NCI-H446 (cell line): ENCODE measurements at regions not wholly inside any gene's neighbourhood (a gene's known extent, or its start where the extent isn't known, plus 50 kb on each side); places are given as distances from the start of the nearest gene placed in this dataset.
A peak's percentile ranks its signal among the peaks of the same experiment; 100 is the strongest.

Experiments
- DNase-seq, 2 experiments: peaks; one replicate each; lab custom pipeline; 2025; lab: John Stamatoyannopoulos, UW

DNA sequence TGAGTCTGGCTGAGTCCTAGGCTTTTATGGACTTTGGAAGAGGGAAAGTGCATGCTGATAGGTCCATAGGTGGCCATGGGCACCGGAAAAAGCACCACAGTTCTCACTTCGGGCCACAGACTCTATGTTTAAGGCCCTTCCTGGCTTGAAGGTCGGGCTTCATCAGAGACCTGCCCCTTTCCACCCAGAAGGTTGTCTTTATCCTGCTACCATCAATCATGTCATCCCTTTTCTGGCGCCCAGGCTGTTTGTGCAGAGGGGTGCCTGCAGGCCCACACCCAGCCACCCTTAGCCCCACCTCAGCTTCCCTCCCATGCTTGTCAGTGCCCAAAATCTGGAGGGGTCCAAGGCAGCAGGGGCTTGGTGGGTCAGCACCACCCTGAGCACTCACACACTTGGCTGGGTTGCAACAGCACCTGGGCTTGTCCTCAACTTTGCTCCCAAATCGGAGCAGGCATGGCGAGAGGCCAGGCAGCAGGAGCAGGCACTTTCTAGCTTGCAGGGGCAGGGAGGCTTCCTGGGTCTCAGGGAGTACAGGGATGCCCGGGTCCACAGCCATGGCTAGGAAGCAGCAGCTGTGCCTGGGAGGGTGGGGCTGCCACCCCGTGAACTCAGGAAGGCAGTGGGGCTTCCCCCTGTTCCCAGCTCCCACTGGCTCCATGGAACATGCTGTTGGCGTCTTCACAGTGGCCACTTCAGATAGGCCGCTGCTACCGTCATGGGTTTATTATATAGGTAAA is 63.8 kb upstream of the TOM1L1 start:
- DNase-seq = no peak

DNA sequence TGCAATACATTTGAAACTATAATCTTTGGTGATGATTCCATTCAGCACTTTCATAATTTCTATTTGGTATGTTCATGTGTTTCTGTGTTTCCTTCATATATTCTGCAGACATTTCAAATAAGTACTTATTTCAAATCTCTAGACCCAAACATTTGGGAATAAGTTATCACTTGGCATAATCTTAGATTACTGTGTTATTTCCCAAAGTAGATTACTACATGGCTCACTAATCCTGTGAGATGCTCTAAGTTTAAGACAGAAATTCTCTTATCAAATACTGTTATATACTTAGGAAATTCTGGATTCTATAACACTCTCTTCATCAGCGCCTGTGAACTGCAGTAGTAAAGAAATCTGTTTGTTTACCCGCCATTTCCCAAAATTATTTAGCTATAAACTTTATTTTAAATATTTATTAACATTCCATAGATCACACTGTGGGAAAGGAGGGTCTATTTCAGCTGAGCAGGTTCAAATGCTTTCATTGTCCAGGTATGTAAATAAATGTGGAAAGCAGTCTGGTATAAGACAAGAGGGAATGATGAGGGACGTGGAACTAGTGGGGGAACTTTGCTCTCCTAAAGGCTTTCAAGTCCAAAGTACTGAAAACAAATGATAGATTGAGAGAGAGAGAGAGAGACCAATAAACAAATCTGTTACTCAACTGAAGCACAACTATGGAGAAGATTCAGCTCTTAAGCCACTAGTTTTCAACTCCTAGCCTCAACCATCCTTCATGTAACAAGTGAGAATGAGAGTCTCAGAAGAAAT is 61.8 kb upstream of the TOM1L1 start:
- DNase-seq = no peak

DNA sequence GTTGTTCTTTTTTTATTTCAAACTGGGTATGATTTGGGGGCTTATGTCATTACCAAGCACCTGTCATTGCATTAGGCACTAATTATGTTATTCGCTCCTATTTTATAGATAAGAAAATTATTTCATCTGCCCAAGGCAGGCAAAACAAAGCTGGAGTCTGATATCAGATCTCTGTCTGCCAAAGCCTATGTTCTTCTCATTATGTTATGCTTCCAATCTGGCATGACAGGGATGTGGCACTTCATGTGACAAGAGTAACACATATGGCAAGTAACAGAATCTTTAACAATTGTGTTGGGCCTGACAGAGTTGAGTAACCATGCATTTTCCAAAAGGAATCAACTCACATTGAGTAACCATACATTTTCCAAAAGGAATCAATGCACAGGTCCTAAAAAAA is 61.2 kb upstream of the TOM1L1 start:
- no peak for DNase-seq

DNA sequence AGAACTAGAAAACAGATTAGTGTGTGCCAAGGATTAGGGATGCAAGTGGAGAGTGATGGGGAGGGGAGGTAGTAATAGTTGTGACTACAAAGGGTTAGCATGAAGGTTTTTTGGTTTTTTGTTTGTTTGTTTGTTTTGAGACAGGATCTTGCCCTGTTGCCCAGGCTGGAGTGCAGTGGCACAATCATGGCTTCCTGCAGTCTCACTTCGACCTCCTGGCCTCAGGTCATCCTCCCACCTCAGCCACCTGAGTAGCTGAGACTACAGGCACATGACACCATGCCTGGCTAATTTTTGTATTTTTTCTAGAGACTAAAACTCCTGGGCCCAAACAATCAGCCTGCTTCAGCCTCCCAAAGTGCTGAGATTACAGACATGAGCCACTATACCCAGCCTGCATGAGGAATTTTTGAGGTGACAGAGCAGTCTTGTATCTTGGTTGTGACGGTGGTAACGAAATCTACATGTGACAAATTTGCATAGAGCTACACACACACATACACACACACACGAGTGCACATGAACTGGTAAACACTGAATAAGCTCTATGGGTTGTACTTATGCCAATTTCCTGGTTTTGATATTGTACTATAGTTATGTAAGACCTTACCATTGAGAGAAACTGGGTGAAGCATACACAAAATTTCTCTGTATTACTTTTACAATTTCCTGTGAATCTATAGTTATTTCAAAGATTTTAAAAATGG is 59.6 kb upstream of the TOM1L1 start:
- no peak for DNase-seq

DNA sequence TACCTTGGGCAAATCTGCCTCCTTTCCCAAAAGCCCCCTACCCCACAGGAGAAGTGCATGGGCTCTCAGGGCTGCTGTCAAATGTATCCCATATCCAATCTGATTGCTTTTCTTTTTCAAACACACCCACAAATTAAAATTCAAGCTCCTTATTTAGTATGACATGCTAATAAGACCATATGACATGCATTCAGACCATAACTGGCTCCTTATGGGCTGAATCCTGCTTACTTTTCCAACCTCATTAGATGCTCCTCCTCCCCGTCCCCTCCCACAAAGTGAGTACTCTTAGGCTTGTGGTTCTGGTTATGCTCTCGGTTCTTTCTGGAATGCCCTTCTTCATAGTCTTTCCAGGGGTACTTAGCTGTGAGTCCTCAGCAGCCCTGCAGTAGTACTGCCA is 59.0 kb upstream of the TOM1L1 start:
- DNase-seq = no peak

DNA sequence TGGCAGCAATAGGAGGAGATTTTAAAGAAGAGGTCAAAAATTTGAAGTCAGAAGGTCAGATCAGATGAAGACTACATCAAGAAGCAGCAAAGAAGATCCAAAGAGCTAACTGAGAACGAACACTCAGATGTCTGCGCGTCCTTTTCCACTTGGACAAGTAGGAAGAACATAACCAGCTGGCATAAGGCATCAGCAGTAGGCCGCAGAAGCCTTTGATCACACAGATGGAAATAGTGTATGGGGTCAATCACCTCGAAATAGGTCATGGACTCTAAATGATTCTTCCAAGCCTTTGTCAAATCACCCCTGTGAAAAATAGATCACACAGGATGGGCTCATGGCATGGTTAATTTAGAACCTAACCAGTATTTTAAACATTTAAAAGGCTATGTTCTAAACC is 56.4 kb upstream of the TOM1L1 start:
- no peak for DNase-seq

DNA sequence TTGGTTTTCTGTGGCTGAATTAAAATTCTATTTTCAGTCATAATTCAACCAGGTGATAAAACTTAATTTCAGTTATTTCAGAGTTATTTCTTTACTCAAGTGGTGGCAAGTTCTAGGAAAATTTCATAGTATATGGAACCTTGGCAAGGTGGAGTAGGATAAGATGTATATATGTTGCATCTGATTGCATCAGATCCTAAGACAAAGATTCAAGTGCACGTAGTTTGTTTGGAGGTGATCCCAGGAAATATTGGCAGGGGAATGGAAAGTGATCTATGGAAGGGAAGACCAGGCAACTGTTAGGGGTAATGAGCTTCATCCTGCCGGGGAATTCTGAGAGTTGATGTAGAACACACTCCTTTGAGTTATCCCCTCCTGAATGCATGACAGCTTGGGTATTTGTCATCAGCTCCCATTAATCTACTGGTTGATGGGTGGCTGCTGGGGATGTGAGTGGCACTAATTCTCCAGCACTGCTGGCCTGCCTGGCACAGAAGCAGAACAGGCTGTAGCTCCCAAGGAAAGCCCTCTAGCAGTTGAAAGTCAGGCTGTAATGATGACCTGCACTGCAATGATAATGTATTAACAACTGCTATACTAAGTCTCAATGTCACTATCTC is 52.2 kb upstream of the TOM1L1 start:
- peak; percentile 18 to 42 for DNase-seq

DNA sequence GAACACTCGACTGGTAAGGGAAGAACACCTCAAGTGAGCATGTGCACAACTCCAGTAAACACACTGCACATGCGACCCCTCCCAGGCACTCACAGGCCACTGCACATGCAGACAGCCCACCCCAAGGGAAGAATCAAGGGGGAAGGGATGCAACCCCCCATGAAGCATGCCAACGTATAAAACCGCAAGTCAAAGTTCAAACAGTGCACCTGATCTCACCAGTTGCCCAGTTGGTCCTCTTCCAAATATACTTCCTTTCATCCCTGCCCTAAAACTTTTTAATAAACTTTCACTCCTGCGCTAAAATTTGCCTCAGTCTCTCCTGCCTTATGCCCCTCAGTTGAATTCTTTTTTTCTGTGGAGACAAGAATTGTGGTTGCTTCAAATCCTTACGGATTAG is 51.0 kb upstream of the TOM1L1 start:
- DNase-seq = no peak
